HEK293T (cell line): ENCODE measurements at regions not wholly inside any gene's neighbourhood (a gene's known extent, or its start where the extent isn't known, plus 50 kb on each side); places are given as distances from the start of the nearest gene placed in this dataset.

ENCODE experiments used
- CTBP1 ChIP-seq: fragments of 450-650 bp; IDR thresholded peaks from 2 replicates; pipeline ENCODE4 v1.6.1; 2016; ENCODE audit warnings: borderline replicate concordance
- ELF4 ChIP-seq: fragments of 450-650 bp; IDR thresholded peaks from 2 replicates; pipeline ENCODE4 v1.6.1; 2017; ENCODE audit warnings: antibody characterized with exemption
- PKNOX1 ChIP-seq: fragments of 450-650 bp; IDR thresholded peaks from 2 replicates; pipeline ENCODE4 v1.6.1; 2016
- TARDBP ChIP-seq: fragments of 450-650 bp; IDR thresholded peaks from 2 replicates; pipeline ENCODE4 v1.6.1; 2016

DNA sequence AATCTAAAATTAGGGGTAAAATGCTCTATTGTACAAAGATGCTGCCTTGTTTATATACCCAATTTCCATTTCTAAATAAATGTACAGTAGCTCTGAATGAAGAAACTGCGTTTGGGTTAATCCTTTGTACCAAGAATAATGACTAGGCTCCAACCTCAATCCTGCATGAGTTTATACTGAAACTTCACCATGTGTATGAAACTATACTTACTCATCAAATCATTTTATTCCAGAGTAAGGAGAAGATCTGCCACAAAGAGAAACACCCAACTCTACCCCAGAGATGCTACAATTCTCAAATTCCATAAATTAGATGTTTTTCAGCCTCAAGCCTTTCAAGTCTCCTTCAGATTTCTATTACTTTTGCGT, 53.8 kb upstream of the AKR1E2 start:
- TF ChIP-seq TARDBP = no peak
- TF ChIP-seq ELF4 = no peak
- TF ChIP-seq CTBP1 = no peak
- TF ChIP-seq PKNOX1 = no peak
